ENCODE measurements at regions not wholly inside any gene's neighbourhood (a gene's known extent, or its start where the extent isn't known, plus 50 kb on each side); places are given as distances from the start of the nearest gene placed in this dataset.

GRCh38 chr12:11946161-11946560, 124.6 kb upstream of the BCL2L14 start:
- intact Hi-C loops (cut with DNase I), result no loop called here
- DNase-seq (ENCODE audit: low spot score), result no peak

GRCh38 chr12:11947213-11947612, 123.5 kb upstream of the BCL2L14 start:
- DNase-seq (ENCODE audit: low spot score), result no peak

GRCh38 chr12:11949738-11950411, 120.9 kb upstream of the BCL2L14 start:
- DNase-seq (ENCODE audit: low spot score), result no peak
- intact Hi-C loops (cut with DNase I), result no loop called here

More at GRCh38 chr12:11947213-11947612, 123.5 kb upstream of the BCL2L14 start:
- intact Hi-C loops (cut with DNase I), result no loop called here

- no peak for DNase-seq (ENCODE audit: low spot score)
- intact Hi-C loops (cut with DNase I), result no loop called here
Measured at GRCh38 chr12:11951209-11951608, 119.5 kb upstream of the BCL2L14 start.

GRCh38 chr12:11953523-11953922, 117.2 kb upstream of the BCL2L14 start:
- no peak for DNase-seq (ENCODE audit: low spot score)
- intact Hi-C loops (cut with DNase I), result no loop called here

- intact Hi-C loops (cut with DNase I), result no loop called here
- no peak for DNase-seq (ENCODE audit: low spot score)
Measured at GRCh38 chr12:11954181-11954580, 116.6 kb upstream of the BCL2L14 start.

- intact Hi-C loops (cut with DNase I), result no loop called here
- DNase-seq (ENCODE audit: low spot score), result no peak
Measured at GRCh38 chr12:11958221-11959091, 112.3 kb upstream of the BCL2L14 start.

- intact Hi-C loops (cut with DNase I), result no loop called here
- DNase-seq (ENCODE audit: low spot score), result no peak
Measured at GRCh38 chr12:11959117-11959823, 111.5 kb upstream of the BCL2L14 start.

- intact Hi-C loops (cut with DNase I), result no loop called here
- no peak for DNase-seq (ENCODE audit: low spot score)
Measured at GRCh38 chr12:11960646-11961045, 110.1 kb upstream of the BCL2L14 start.

- no peak for DNase-seq (ENCODE audit: low spot score)
- intact Hi-C loops (cut with DNase I), result no loop called here
Measured at GRCh38 chr12:11961686-11962085, 109.1 kb upstream of the BCL2L14 start.

- DNase-seq (ENCODE audit: low spot score), result no peak
Measured at GRCh38 chr12:11962860-11963259, 107.9 kb upstream of the BCL2L14 start.

GRCh38 chr12:11963841-11964471, 106.8 kb upstream of the BCL2L14 start:
- no peak for DNase-seq (ENCODE audit: low spot score)
- intact Hi-C loops (cut with DNase I), result no loop called here

More at GRCh38 chr12:11962860-11963259, 107.9 kb upstream of the BCL2L14 start:
- intact Hi-C loops (cut with DNase I), result no loop called here

GRCh38 chr12:11965258-11965910, 105.4 kb upstream of the BCL2L14 start:
- no peak for DNase-seq (ENCODE audit: low spot score)
- intact Hi-C loops (cut with DNase I), result no loop called here

- intact Hi-C loops (cut with DNase I), result no loop called here
- no peak for DNase-seq (ENCODE audit: low spot score)
Measured at GRCh38 chr12:11967376-11968047, 103.2 kb upstream of the BCL2L14 start.

GRCh38 chr12:11968048-11968383, 102.7 kb upstream of the BCL2L14 start:
- intact Hi-C loops (cut with DNase I), result no loop called here
- DNase-seq (ENCODE audit: low spot score), result no peak

- intact Hi-C loops (cut with DNase I), result no loop called here
- DNase-seq (ENCODE audit: low spot score), result no peak
Measured at GRCh38 chr12:11968516-11968915, 102.2 kb upstream of the BCL2L14 start.

GRCh38 chr12:11969437-11970154, 101.1 kb upstream of the BCL2L14 start:
- intact Hi-C loops (cut with DNase I), result no loop called here
- no peak for DNase-seq (ENCODE audit: low spot score)

GRCh38 chr12:11970155-11970520, 100.6 kb upstream of the BCL2L14 start:
- DNase-seq (ENCODE audit: low spot score), result no peak
- intact Hi-C loops (cut with DNase I), result no loop called here
